Gastrocnemius medialis (tissue), 4 donors: ENCODE measurements at regions not wholly inside any gene's neighbourhood (a gene's known extent, or its start where the extent isn't known, plus 50 kb on each side); places are given as distances from the start of the nearest gene placed in this dataset.

Source experiments
- ATAC-seq, 2 donors: fragments of 150-250 bp; one replicate each; pipeline ENCODE4 v1.9.1; 2016
- DNase-seq, 2 donors: peaks; one replicate each; pipeline ENCODE4 v3.0.0-alpha.2; 2019
- H3K27ac ChIP-seq, 4 donors: fragments of 200-600 bp; sonication (generic); 1 replicate in 1 of 4; 2 replicates in 3 of 4; pipeline ENCODE4 v1.5.1; 2016 to 2018; ENCODE audit warnings: mild to moderate bottlenecking in 2 of 4, moderate library complexity in 1 of 4
- H3K27me3 ChIP-seq, 3 donors: fragments of 200-600 bp; sonication (generic) in 2 of 3; 1 replicate in 1 of 3; 2 replicates in 2 of 3; pipeline versions ENCODE4 v1.5.1 to v1.6.0; 2016 to 2019; ENCODE audit warnings: mild to moderate bottlenecking in 1 of 3, moderate library complexity in 1 of 3
- H3K36me3 ChIP-seq, 2 donors: fragments of 200-600 bp; sonication (generic) in 1 of 2; one replicate each; pipeline ENCODE4 v1.5.1; 2017 to 2018
- H3K4me1 ChIP-seq, 2 donors: fragments of 200-600 bp; sonication (generic) in 1 of 2; one replicate each; pipeline ENCODE4 v1.5.1; 2016 to 2017; ENCODE audit warnings: mild to moderate bottlenecking in 2 of 2
- H3K4me3 ChIP-seq, 4 donors: fragments of 200-600 bp; sonication (generic) in 3 of 4; 1 replicate in 1 of 4; 2 replicates in 3 of 4; pipeline ENCODE4 v1.5.1; 2016 to 2019; ENCODE audit warnings: mild to moderate bottlenecking in 2 of 4
- H3K9me3 ChIP-seq, 3 donors: fragments of 200-600 bp; sonication (generic) in 2 of 3; 1 replicate in 1 of 3; 2 replicates in 2 of 3; pipeline ENCODE4 v1.5.1; 2016 to 2019
- POLR2A ChIP-seq, 2 donors: fragments of 450-650 bp; IDR thresholded peaks; one replicate each; pipeline ENCODE4 v1.6.1; 2017; ENCODE audit warnings: antibody characterized with exemption in 2 of 2, mild to moderate bottlenecking in 2 of 2, moderate library complexity in 2 of 2
- in situ Hi-C, 4 donors: fragments of 200-750 bp; cut with MboI; loops; one replicate each; pipeline versions ENCODE4 v1.15.0 to v1.8.0; 2017; ENCODE audit warnings: low sequenced_read_pairs in 4 of 4
- intact Hi-C: fragments of 100-400 bp; cut with DNase I; formaldehyde crosslinking; loops from one replicate; pipeline ENCODE4 v1.15.1; 2023; ENCODE audit warnings: low total_unique reads
- TF ChIP-seq, protein P1 (sequence below), 5 experiments: fragments of 450-650 bp in 3 of 5; fragments of 200-600 bp in 2 of 5; sonication (generic) in 2 of 5; IDR thresholded peaks in 4 of 5; conservative IDR thresholded peaks in 1 of 5; 1 replicate in 4 of 5; 2 replicates in 1 of 5; pipeline ENCODE4 v1.5.1; 2016 to 2019; ENCODE audit warnings: antibody characterized with exemption in 5 of 5, mild to moderate bottlenecking in 3 of 5, moderate library complexity in 3 of 5

DNA sequence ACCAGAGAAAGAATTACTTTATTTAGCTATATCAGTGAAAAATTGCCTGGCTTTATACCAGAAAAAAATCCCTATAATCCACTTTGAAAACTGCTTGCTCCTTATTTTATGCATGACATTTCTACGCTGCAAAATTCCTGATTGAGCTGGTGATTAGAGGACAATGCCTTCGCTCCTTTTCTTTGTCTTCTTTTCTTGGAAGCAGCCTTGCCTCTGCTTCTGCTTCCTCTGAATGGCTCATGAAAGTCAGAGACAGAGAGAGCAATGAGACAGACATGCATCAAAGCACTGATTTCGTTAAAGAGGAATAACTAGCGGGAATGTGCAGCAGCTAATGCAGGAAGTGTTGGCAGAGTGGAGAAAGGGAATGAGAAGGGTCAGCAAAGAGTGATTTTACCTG is 294.3 kb upstream of the IGFBP7 start:
- Histone ChIP-seq H3K4me3 (no peak overlapping the region), H3K36me3 (no peaks in the 10 kb centered on the region), H3K27ac (no peak overlapping the region), H3K9me3 (no peaks in the 10 kb centered on the region), H3K27me3 (no peaks in the 10 kb centered on the region), H3K4me1 (no peaks in the 10 kb centered on the region)
- in situ Hi-C loops (loop anchor here in 1 of 4 donors (25.0 kb wide), 1 partner anchor 92 kb away; no protein-coding TSS in a partner anchor), intact Hi-C loops (no loop called here)
- no peak for TF ChIP-seq POLR2A (IDR thresholded peaks at IDR 0.05)
- TF ChIP-seq, protein P1, sequence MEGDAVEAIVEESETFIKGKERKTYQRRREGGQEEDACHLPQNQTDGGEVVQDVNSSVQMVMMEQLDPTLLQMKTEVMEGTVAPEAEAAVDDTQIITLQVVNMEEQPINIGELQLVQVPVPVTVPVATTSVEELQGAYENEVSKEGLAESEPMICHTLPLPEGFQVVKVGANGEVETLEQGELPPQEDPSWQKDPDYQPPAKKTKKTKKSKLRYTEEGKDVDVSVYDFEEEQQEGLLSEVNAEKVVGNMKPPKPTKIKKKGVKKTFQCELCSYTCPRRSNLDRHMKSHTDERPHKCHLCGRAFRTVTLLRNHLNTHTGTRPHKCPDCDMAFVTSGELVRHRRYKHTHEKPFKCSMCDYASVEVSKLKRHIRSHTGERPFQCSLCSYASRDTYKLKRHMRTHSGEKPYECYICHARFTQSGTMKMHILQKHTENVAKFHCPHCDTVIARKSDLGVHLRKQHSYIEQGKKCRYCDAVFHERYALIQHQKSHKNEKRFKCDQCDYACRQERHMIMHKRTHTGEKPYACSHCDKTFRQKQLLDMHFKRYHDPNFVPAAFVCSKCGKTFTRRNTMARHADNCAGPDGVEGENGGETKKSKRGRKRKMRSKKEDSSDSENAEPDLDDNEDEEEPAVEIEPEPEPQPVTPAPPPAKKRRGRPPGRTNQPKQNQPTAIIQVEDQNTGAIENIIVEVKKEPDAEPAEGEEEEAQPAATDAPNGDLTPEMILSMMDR (IDR thresholded peaks at IDR 0.05 in 4 of 5, conservative IDR thresholded peaks at IDR 0.05 in 1 of 5) = no peak
- ATAC-seq (no peak), DNase-seq (no peak)

DNA sequence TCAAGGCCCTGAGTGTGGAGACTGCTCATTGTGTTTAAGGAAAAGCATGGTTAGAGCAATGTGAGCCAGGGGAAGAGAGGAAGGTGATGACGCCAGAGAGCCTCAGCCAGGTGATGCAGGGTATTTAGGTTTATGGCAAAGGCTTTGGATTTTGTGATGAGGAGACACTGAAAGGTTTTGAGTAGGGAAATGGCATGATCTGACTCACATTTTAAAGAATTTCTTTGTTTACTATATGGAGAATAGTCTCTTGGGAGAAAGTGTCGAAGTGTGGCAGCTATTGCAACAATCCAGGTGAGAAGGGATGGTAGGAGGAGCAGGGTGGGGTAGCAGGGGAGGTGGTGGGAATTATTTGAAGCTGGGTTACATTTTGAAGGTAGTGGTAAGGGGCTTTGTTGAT is 293.4 kb upstream of the IGFBP7 start:
- ATAC-seq (no peak), DNase-seq (no peak)
- H3K9me3 ChIP-seq = no peaks in the 10 kb centered on the region
- intact Hi-C loops (no loop called here), in situ Hi-C loops (loop anchor here in 1 of 4 donors (25.0 kb wide), 1 partner anchor 91 kb away; no protein-coding TSS in a partner anchor)
- H3K4me1 ChIP-seq = no peaks in the 10 kb centered on the region
- H3K27me3 ChIP-seq = no peaks in the 10 kb centered on the region
- no peaks in the 10 kb centered on the region for H3K36me3 ChIP-seq
- H3K27ac ChIP-seq = no peak overlapping the region
- TF ChIP-seq, protein P1 (IDR thresholded peaks at IDR 0.05 in 4 of 5, conservative IDR thresholded peaks at IDR 0.05 in 1 of 5) = no peak
- no peak for TF ChIP-seq POLR2A (IDR thresholded peaks at IDR 0.05)
- no peak overlapping the region for H3K4me3 ChIP-seq

DNA sequence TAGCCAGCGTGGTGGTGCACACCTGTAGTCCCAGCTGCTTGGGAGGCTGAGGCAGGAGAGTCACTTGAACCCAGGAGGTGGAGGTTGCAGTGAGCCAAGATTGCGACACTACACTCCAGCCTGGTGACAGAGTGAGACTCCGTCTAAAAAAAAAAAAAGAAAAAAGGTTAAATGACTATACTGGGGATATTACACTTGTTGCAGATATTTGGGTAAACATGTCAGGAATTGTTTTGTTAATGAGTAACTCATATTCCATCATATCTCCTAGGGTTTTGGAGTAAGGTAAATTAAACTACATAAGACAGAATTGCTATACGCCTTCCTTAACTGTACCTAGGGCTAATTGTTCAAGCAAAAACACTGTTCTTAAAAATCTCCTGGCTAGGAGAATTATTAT is 291.4 kb upstream of the IGFBP7 start:
- ATAC-seq (no peak), DNase-seq (no peak)
- H3K27ac ChIP-seq = no peak overlapping the region
- no peaks in the 10 kb centered on the region for H3K9me3 ChIP-seq
- TF ChIP-seq, protein P1 (IDR thresholded peaks at IDR 0.05 in 4 of 5, conservative IDR thresholded peaks at IDR 0.05 in 1 of 5) = no peak
- no peak for TF ChIP-seq POLR2A (IDR thresholded peaks at IDR 0.05)
- intact Hi-C loops = no loop called here
- H3K4me3 ChIP-seq = no peak overlapping the region
- H3K27me3 ChIP-seq = no peaks in the 10 kb centered on the region
- no peaks in the 10 kb centered on the region for H3K36me3 ChIP-seq
- no peaks in the 10 kb centered on the region for H3K4me1 ChIP-seq
- in situ Hi-C loops = loop anchor here in 1 of 4 donors (25.0 kb wide), 1 partner anchor 89 kb away; no protein-coding TSS in a partner anchor

DNA sequence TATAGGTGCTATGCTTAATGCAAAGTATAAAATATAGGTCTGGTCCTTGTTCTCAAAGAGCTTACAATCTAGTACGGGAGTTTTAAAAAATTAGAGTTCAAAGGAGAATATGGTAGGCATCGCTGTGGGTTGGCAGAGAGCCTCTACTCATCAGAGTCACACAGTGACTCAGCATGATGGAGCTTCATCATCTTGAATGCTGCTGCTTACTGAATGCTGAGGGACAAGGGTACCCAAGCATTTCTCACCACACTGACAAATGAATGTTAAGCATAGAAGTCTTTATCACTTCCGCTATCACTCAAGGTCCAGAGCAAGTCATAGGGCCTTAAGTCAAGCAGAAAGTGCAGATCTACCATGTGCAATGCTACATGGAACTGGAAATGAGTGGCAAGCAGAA is 268.6 kb upstream of the IGFBP7 start:
- Histone ChIP-seq H3K9me3 (no peaks in the 10 kb centered on the region), H3K36me3 (no peaks in the 10 kb centered on the region), H3K27ac (no peak overlapping the region), H3K4me3 (no peak overlapping the region), H3K27me3 (no peaks in the 10 kb centered on the region), H3K4me1 (no peaks in the 10 kb centered on the region)
- DNase-seq = no peak
- TF ChIP-seq, protein P1 (IDR thresholded peaks at IDR 0.05 in 4 of 5, conservative IDR thresholded peaks at IDR 0.05 in 1 of 5) = no peak
- TF ChIP-seq POLR2A (IDR thresholded peaks at IDR 0.05) = no peak
- in situ Hi-C loops (no loop called here), intact Hi-C loops (no loop called here)
- no peak for ATAC-seq
